IMR-90 (cell line): ENCODE measurements at regions not wholly inside any gene's neighbourhood (a gene's known extent, or its start where the extent isn't known, plus 50 kb on each side); places are given as distances from the start of the nearest gene placed in this dataset.

Experiments used
- ATAC-seq: fragments of 200-7000 bp; cut with Tn5 transposase; 2 replicates; pipeline ENCODE4 v1.9.1; 2020; ENCODE audit warnings: low read depth, mild to moderate bottlenecking, moderate library complexity
- BruUV-seq: library from RNA; stranded (reverse); fragments of 400-500 nt; replicated peaks from 2 replicates; lab custom pipeline; 2021; lab: Mats Ljungman, UMichigan
- CTCF ChIA-PET: fragments of 300-600 bp; formaldehyde crosslinking; extraction: SDS; loops from one replicate; lab custom pipeline; 2021; ENCODE audit warnings: antibody characterized with exemption; lab: Yijun Ruan, JAX
- POLR2A ChIA-PET: fragments of 300-600 bp; sonication (Branson Sonifier 250); formaldehyde crosslinking; loops from one replicate; lab custom pipeline; 2022; ENCODE audit warnings: antibody characterized with exemption; ENCODE audit not compliant: unreplicated experiment; lab: Charles Lee
- DNase-seq: peaks from one replicate; pipeline ENCODE4 v3.0.0; 2013
- H2AFZ ChIP-seq: replicated peaks from 2 replicates; pipeline ENCODE3; 2013; ENCODE audit warnings: low read length, mild to moderate bottlenecking; ENCODE audit not compliant: poor library complexity
- H2AK5ac ChIP-seq: 2 replicates; pipeline ENCODE4 v1.6.1; 2013; ENCODE audit warnings: low read depth, low read length, inconsistent platforms
- H2AK9ac ChIP-seq: replicated peaks from 2 replicates; pipeline ENCODE3; 2013; ENCODE audit warnings: mild to moderate bottlenecking, low read depth, low read length, moderate library complexity; ENCODE audit not compliant: poor library complexity
- H2BK120ac ChIP-seq: 2 replicates; pipeline ENCODE4 v1.6.1; 2013; ENCODE audit warnings: low read depth, low read length, inconsistent platforms
- H2BK15ac ChIP-seq: 3 replicates; pipeline ENCODE4 v1.6.1; 2013; ENCODE audit warnings: low read depth, low read length, inconsistent platforms
- H2BK20ac ChIP-seq: 2 replicates; pipeline ENCODE4 v1.6.1; 2013; ENCODE audit warnings: low read depth, mild to moderate bottlenecking, inconsistent platforms, low read length, moderate library complexity
- H2BK5ac ChIP-seq: 2 replicates; pipeline ENCODE4 v1.6.1; 2013; ENCODE audit warnings: mild to moderate bottlenecking, low read depth, low read length, inconsistent platforms; ENCODE audit not compliant: poor library complexity, severe bottlenecking
- H3K14ac ChIP-seq: replicated peaks from 2 replicates; pipeline ENCODE4 v1.6.1; 2013; ENCODE audit warnings: low read depth, low read length, inconsistent platforms
- H3K18ac ChIP-seq: 2 replicates; pipeline ENCODE4 v1.6.1; 2013; ENCODE audit warnings: low read depth, low read length, control low read depth
- H3K23ac ChIP-seq: 2 replicates; pipeline ENCODE4 v1.6.1; 2013; ENCODE audit warnings: low read depth, low read length, inconsistent platforms
- H3K27ac ChIP-seq: 2 replicates; pipeline ENCODE4 v1.5.1; 2013; ENCODE audit warnings: mild to moderate bottlenecking, control low read depth, low read length; ENCODE audit not compliant: insufficient read depth
- H3K27me3 ChIP-seq: 2 replicates; pipeline ENCODE4 v1.6.1; 2013; ENCODE audit warnings: low read length; ENCODE audit not compliant: control insufficient read depth, insufficient read depth
- H3K36me3 ChIP-seq: 2 replicates; pipeline ENCODE4 v1.6.1; 2013; ENCODE audit warnings: low read length, mixed read lengths; ENCODE audit not compliant: control insufficient read depth, insufficient read depth
- H3K4ac ChIP-seq: 2 replicates; pipeline ENCODE4 v1.6.1; 2013; ENCODE audit warnings: low read depth, low read length, inconsistent platforms
- H3K4me1 ChIP-seq: 2 replicates; pipeline ENCODE4 v1.6.1; 2013; ENCODE audit warnings: low read length, mixed read lengths; ENCODE audit not compliant: control insufficient read depth, insufficient read depth
- H3K4me2 ChIP-seq: 2 replicates; pipeline ENCODE4 v1.6.1; 2013; ENCODE audit warnings: low read depth, mild to moderate bottlenecking, control low read depth, low read length, moderate library complexity
- H3K4me3 ChIP-seq: 2 replicates; pipeline ENCODE4 v1.5.1; 2013; ENCODE audit warnings: low read depth, mild to moderate bottlenecking, control low read depth, low read length, moderate library complexity; ENCODE audit not compliant: insufficient read depth
- H3K56ac ChIP-seq: 2 replicates; pipeline ENCODE4 v1.6.1; 2013; ENCODE audit warnings: low read length, inconsistent platforms; ENCODE audit not compliant: insufficient read depth; ENCODE audit errors: extremely low read depth
- H3K79me1 ChIP-seq, 2 experiments: 2 replicates each; pipeline ENCODE4 v1.6.1; 2013; ENCODE audit warnings: low read length in 2 of 2, inconsistent platforms in 1 of 2, low read depth in 1 of 2
- H3K9ac ChIP-seq: 2 replicates; pipeline ENCODE4 v1.6.1; 2013; ENCODE audit warnings: low read depth, low read length, control low read depth
- H3K9me1 ChIP-seq: 2 replicates; pipeline ENCODE4 v1.6.1; 2013; ENCODE audit warnings: low read length, inconsistent platforms; ENCODE audit not compliant: insufficient read depth
- H3K9me3 ChIP-seq: 2 replicates; pipeline ENCODE4 v1.6.1; 2013; ENCODE audit warnings: low read length; ENCODE audit not compliant: control insufficient read depth, insufficient read depth
- H4K20me1 ChIP-seq: 2 replicates; pipeline ENCODE4 v1.6.1; 2013; ENCODE audit warnings: low read length, inconsistent platforms; ENCODE audit not compliant: insufficient read depth
- H4K5ac ChIP-seq: 2 replicates; pipeline ENCODE4 v1.6.1; 2013; ENCODE audit warnings: mild to moderate bottlenecking, low read depth, low read length, control low read depth
- H4K8ac ChIP-seq, 2 experiments: 2 replicates each; pipeline ENCODE4 v1.6.1; 2013; ENCODE audit warnings: low read depth in 2 of 2, low read length in 2 of 2, control low read depth in 1 of 2, inconsistent platforms in 1 of 2
- H4K91ac ChIP-seq: 2 replicates; pipeline ENCODE4 v1.6.1; 2013; ENCODE audit warnings: low read depth, low read length, inconsistent platforms; ENCODE audit not compliant: insufficient read depth
- CEBPB ChIP-seq: IDR thresholded peaks from 2 replicates; pipeline ENCODE4 v1.6.1; 2012; ENCODE audit warnings: low read depth, low read length, improper control_type of control experiment
- MAFK ChIP-seq: IDR thresholded peaks from 2 replicates; pipeline ENCODE4 v1.6.1; 2012; ENCODE audit warnings: low read depth, low read length, improper control_type of control experiment
- MAZ ChIP-seq: IDR thresholded peaks from 2 replicates; pipeline ENCODE4 v1.6.1; 2012; ENCODE audit warnings: low read depth, mild to moderate bottlenecking, low read length, improper control_type of control experiment, moderate library complexity, borderline replicate concordance
- RAD21 ChIP-seq: IDR thresholded peaks from 2 replicates; pipeline ENCODE4 v1.6.1; 2012; ENCODE audit warnings: low read length, improper control_type of control experiment
- RCOR1 ChIP-seq: IDR thresholded peaks from 2 replicates; pipeline ENCODE4 v1.6.1; 2012; ENCODE audit warnings: mild to moderate bottlenecking, low read length, improper control_type of control experiment; ENCODE audit not compliant: insufficient replicate concordance
- WGBS, 2 experiments: methylation state at CpG; one replicate each; pipeline versions ENCODE4 v1.1.5 to v1.1.7; 2013; ENCODE audit warnings: missing lambda C conversion rate in 2 of 2; ENCODE audit not compliant: insufficient read length in 1 of 2; ENCODE audit errors: extremely low coverage in 2 of 2; 5-methylcytosine and 5-hydroxymethylcytosine counted together
- dilution Hi-C: fragments of 300-500 bp; cut with HindIII; formaldehyde crosslinking; loops from one replicate; pipeline ENCODE4 v1.14.3; 2018; ENCODE audit warnings: low sequenced_read_pairs; ENCODE audit not compliant: unreplicated experiment
- in situ Hi-C: fragments of 300-500 bp; cut with MboI; formaldehyde crosslinking; loops from 3 replicates; pipeline ENCODE4 v1.14.3; 2019; ENCODE audit warnings: low sequenced_read_pairs, inconsistent platforms, mixed read lengths
- intact Hi-C: fragments of 100-400 bp; cut with micrococcal nuclease; formaldehyde crosslinking; loops from 2 replicates; pipeline ENCODE4 v1.10.0; 2022
- TF ChIP-seq, protein P1 (sequence below): conservative IDR thresholded peaks from 2 replicates; pipeline ENCODE4 v1.5.1; 2012; ENCODE audit warnings: mild to moderate bottlenecking, low read depth, low read length, improper control_type of control experiment

DNA sequence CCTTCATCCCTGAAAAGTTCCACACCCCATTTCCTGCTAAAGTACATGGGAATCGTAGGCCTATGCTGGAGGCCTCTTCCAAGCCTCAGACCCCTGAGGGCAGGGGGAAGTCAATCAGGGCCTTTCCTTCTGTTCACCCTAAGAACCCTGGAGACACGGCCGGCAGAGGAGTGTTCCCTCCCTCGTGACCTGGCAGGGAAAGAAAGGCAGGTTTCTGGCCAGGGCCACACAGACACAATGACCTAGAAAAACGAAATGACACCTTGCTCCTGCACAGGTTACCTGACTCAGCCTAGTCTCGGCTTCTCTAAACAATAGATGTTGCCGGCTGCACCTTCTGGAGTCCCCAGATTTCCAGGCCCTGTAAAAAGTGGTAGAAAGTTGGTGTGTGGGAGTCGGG is 60.6 kb upstream of the CADM1 start:
- H3K27ac ChIP-seq = no peak overlapping the region
- in situ Hi-C loops (no loop called here), intact Hi-C loops (no loop called here), dilution Hi-C loops (no loop called here)
- no peak for TF ChIP-seq RAD21
- TF ChIP-seq CEBPB = no peak
- no peak for TF ChIP-seq MAZ
- TF ChIP-seq, protein P1, sequence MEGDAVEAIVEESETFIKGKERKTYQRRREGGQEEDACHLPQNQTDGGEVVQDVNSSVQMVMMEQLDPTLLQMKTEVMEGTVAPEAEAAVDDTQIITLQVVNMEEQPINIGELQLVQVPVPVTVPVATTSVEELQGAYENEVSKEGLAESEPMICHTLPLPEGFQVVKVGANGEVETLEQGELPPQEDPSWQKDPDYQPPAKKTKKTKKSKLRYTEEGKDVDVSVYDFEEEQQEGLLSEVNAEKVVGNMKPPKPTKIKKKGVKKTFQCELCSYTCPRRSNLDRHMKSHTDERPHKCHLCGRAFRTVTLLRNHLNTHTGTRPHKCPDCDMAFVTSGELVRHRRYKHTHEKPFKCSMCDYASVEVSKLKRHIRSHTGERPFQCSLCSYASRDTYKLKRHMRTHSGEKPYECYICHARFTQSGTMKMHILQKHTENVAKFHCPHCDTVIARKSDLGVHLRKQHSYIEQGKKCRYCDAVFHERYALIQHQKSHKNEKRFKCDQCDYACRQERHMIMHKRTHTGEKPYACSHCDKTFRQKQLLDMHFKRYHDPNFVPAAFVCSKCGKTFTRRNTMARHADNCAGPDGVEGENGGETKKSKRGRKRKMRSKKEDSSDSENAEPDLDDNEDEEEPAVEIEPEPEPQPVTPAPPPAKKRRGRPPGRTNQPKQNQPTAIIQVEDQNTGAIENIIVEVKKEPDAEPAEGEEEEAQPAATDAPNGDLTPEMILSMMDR = no peak
- no peak for TF ChIP-seq MAFK
- TF ChIP-seq RCOR1 = no peak
- no peak overlapping the region for H2BK5ac ChIP-seq
- no peak overlapping the region for H2AK9ac ChIP-seq
- H3K4me1 ChIP-seq = no peaks in the 10 kb centered on the region
- no peak overlapping the region for H3K4ac ChIP-seq
- H3K27me3 ChIP-seq = peaks cover 13% of the 10 kb centered on the region
- H3K56ac ChIP-seq = no peak overlapping the region
- H3K14ac ChIP-seq = no peak overlapping the region
- BruUV-seq = no TSS peak
- no peaks in the 10 kb centered on the region for H3K9me3 ChIP-seq
- H4K8ac ChIP-seq = no peak overlapping the region
- H4K5ac ChIP-seq = no peak overlapping the region
- no peak overlapping the region for H3K4me2 ChIP-seq
- H2BK15ac ChIP-seq = no peak overlapping the region
- no peak overlapping the region for H3K23ac ChIP-seq
- no peak overlapping the region for H2AFZ ChIP-seq
- ATAC-seq (no peak), DNase-seq (no peak)
- no CpG with 5 or more reads among the region's 8 CpGs for WGBS, 2 experiments
- ChIA-PET CTCF (no interaction called here), POLR2A (no interaction called here)
- no peaks in the 10 kb centered on the region for H3K9me1 ChIP-seq
- no peak overlapping the region for H2BK120ac ChIP-seq
- no peak overlapping the region for H2BK20ac ChIP-seq
- no peak overlapping the region for H3K9ac ChIP-seq
- no peak overlapping the region for H4K91ac ChIP-seq
- no peaks in the 10 kb centered on the region for H4K20me1 ChIP-seq
- no peak overlapping the region for H3K18ac ChIP-seq
- no peak overlapping the region for H2AK5ac ChIP-seq
- H3K4me3 ChIP-seq = no peak overlapping the region
- H3K36me3 ChIP-seq = no peaks in the 10 kb centered on the region
- no peaks in the 10 kb centered on the region for H3K79me1 ChIP-seq
